GM18907 (cell line): ENCODE measurements at regions not wholly inside any gene's neighbourhood (a gene's known extent, or its start where the extent isn't known, plus 50 kb on each side); places are given as distances from the start of the nearest gene placed in this dataset.
A peak's percentile ranks its signal among the peaks of the same experiment; 100 is the strongest.

ENCODE experiments used
- ATAC-seq: cut with Tn5 transposase; IDR thresholded peaks from one replicate; pipeline ENCODE4 v1.9.1; 2021; ENCODE audit warnings: mild to moderate bottlenecking, moderate library complexity; ENCODE audit not compliant: unreplicated experiment

GRCh38 chr2:59076079-59076619, 835.0 kb upstream of the FANCL start:
- no peak for ATAC-seq

GRCh38 chr2:59074071-59074470, 832.9 kb upstream of the FANCL start:
- ATAC-seq: no peak

- ATAC-seq: no peak
Observed at GRCh38 chr2:59073286-59073685, 832.2 kb upstream of the FANCL start.

GRCh38 chr2:59068255-59068654, 827.1 kb upstream of the FANCL start:
- ATAC-seq: no peak

GRCh38 chr2:59066787-59067399, 825.8 kb upstream of the FANCL start:
- ATAC-seq: no peak

GRCh38 chr2:59047373-59047995, 806.4 kb upstream of the FANCL start:
- no peak for ATAC-seq

- no peak for ATAC-seq
Observed at GRCh38 chr2:59046401-59047372, 805.6 kb upstream of the FANCL start.

GRCh38 chr2:59044736-59045135, 803.6 kb upstream of the FANCL start:
- no peak for ATAC-seq

- no peak for ATAC-seq
Observed at GRCh38 chr2:59041139-59041538, 800.0 kb upstream of the FANCL start.

- no peak for ATAC-seq
Observed at GRCh38 chr2:59034837-59035236, 793.7 kb upstream of the FANCL start.

- ATAC-seq: no peak
Observed at GRCh38 chr2:59034106-59034505, 793.0 kb upstream of the FANCL start.

- no peak for ATAC-seq
Observed at GRCh38 chr2:59033661-59034060, 792.5 kb upstream of the FANCL start.

- ATAC-seq: no peak
Observed at GRCh38 chr2:59032499-59032898, 791.4 kb upstream of the FANCL start.

GRCh38 chr2:59029058-59029457, 787.9 kb upstream of the FANCL start:
- ATAC-seq: no peak

- ATAC-seq: peak; percentile 48
Observed at GRCh38 chr2:59027320-59027719, 786.2 kb upstream of the FANCL start.

GRCh38 chr2:59025157-59025757, 784.1 kb upstream of the FANCL start:
- peak; percentile 76 for ATAC-seq

- ATAC-seq: no peak
Observed at GRCh38 chr2:59021786-59022185, 780.7 kb upstream of the FANCL start.

GRCh38 chr2:59019566-59020159, 778.5 kb upstream of the FANCL start:
- no peak for ATAC-seq

- no peak for ATAC-seq
Observed at GRCh38 chr2:59018737-59019136, 777.6 kb upstream of the FANCL start.

- ATAC-seq: no peak
Observed at GRCh38 chr2:59015027-59015426, 773.9 kb upstream of the FANCL start.

GRCh38 chr2:59012971-59013370, 771.8 kb upstream of the FANCL start:
- no peak for ATAC-seq
